Head of caudate nucleus (tissue), 42 donors: ENCODE measurements at regions not wholly inside any gene's neighbourhood (a gene's known extent, or its start where the extent isn't known, plus 50 kb on each side); places are given as distances from the start of the nearest gene placed in this dataset.

ENCODE experiments used
- DNase-seq, 42 donors: peaks; one replicate each; pipeline versions ENCODE4 v3.0.0 to v3.0.0-alpha.2; 2020 to 2021; ENCODE audit warnings: mixed read lengths in 7 of 42
- intact Hi-C: fragments of 100-400 bp; cut with DNase I; formaldehyde crosslinking; loops from one replicate; pipeline ENCODE4 v1.15.0; 2022

- no peak for DNase-seq
- intact Hi-C loops = no loop called here
Measured at GRCh38 chr13:62643799-62644524, 1228.3 kb upstream of the PCDH20 start.

GRCh38 chr13:62643007-62643483, 1227.4 kb upstream of the PCDH20 start:
- peak in 34 of 42 donors; percentile 10 to 88 (median 52) for DNase-seq
- intact Hi-C loops = no loop called here

GRCh38 chr13:62635161-62635560, 1219.5 kb upstream of the PCDH20 start:
- intact Hi-C loops = no loop called here
- no peak for DNase-seq

GRCh38 chr13:62633448-62633847, 1217.8 kb upstream of the PCDH20 start:
- intact Hi-C loops = no loop called here
- no peak for DNase-seq

- DNase-seq = no peak
- intact Hi-C loops = no loop called here
Measured at GRCh38 chr13:62631619-62632018, 1216.0 kb upstream of the PCDH20 start.

GRCh38 chr13:62631124-62631523, 1215.5 kb upstream of the PCDH20 start:
- DNase-seq = no peak
- intact Hi-C loops = no loop called here

GRCh38 chr13:62629618-62630017, 1214.0 kb upstream of the PCDH20 start:
- intact Hi-C loops = no loop called here
- no peak for DNase-seq

GRCh38 chr13:62627226-62627625, 1211.6 kb upstream of the PCDH20 start:
- intact Hi-C loops = no loop called here
- DNase-seq = no peak

GRCh38 chr13:62626771-62627170, 1211.1 kb upstream of the PCDH20 start:
- intact Hi-C loops = no loop called here
- DNase-seq = no peak

GRCh38 chr13:62625214-62625881, 1209.7 kb upstream of the PCDH20 start:
- no peak for DNase-seq
- intact Hi-C loops = no loop called here

- no peak for DNase-seq
- intact Hi-C loops = no loop called here
Measured at GRCh38 chr13:62613819-62614218, 1198.2 kb upstream of the PCDH20 start.

GRCh38 chr13:62611343-62611742, 1195.7 kb upstream of the PCDH20 start:
- intact Hi-C loops = no loop called here

GRCh38 chr13:62598708-62599107, 1183.1 kb upstream of the PCDH20 start:
- no peak for DNase-seq
- intact Hi-C loops = no loop called here

More at GRCh38 chr13:62611343-62611742, 1195.7 kb upstream of the PCDH20 start:
- no peak for DNase-seq

GRCh38 chr13:62595976-62596375, 1180.3 kb upstream of the PCDH20 start:
- no peak for DNase-seq
- intact Hi-C loops = no loop called here

GRCh38 chr13:62593804-62594203, 1178.2 kb upstream of the PCDH20 start:
- no peak for DNase-seq
- intact Hi-C loops = no loop called here

- no peak for DNase-seq
- intact Hi-C loops = no loop called here
Measured at GRCh38 chr13:62583466-62583865, 1167.8 kb upstream of the PCDH20 start.

GRCh38 chr13:62578402-62578801, 1162.8 kb upstream of the PCDH20 start:
- DNase-seq = no peak
- intact Hi-C loops = no loop called here

GRCh38 chr13:62564770-62565169, 1149.1 kb upstream of the PCDH20 start:
- no peak for DNase-seq
- intact Hi-C loops = no loop called here

GRCh38 chr13:62563251-62563650, 1147.6 kb upstream of the PCDH20 start:
- DNase-seq = no peak
- intact Hi-C loops = no loop called here

GRCh38 chr13:62556978-62557377, 1141.3 kb upstream of the PCDH20 start:
- peak in 1 of 42 donors; percentile 4 for DNase-seq
- intact Hi-C loops = no loop called here

- no peak for DNase-seq
- intact Hi-C loops = no loop called here
Measured at GRCh38 chr13:62551588-62551987, 1135.9 kb upstream of the PCDH20 start.
